ENCODE measurements at regions not wholly inside any gene's neighbourhood (a gene's known extent, or its start where the extent isn't known, plus 50 kb on each side); places are given as distances from the start of the nearest gene placed in this dataset.

- Histone ChIP-seq H3K36me3 (replicated peaks in 1 of 2; ENCODE audit: control insufficient read depth in 1 of 2, insufficient read depth in 2 of 2, low read length in 2 of 2) (no peaks in the 10 kb centered on the region), H4K20me1 (ENCODE audit: insufficient read depth, low read length) (no peaks in the 10 kb centered on the region), H3K4me2 (ENCODE audit: low read depth, low read length) (no peak overlapping the region), H3K27me3 (ENCODE audit: control insufficient read depth in 1 of 2, insufficient read depth in 2 of 2, low read length in 2 of 2) (no peaks in the 10 kb centered on the region), H2AFZ (ENCODE audit: low read length) (no peak overlapping the region), H3K79me2 (ENCODE audit: insufficient read depth, low read length) (no peaks in the 10 kb centered on the region), H3K9me3 (ENCODE audit: low read length) (peaks cover 53% of the 10 kb centered on the region), H3K27ac (ENCODE audit: extremely low read length, insufficient read depth, low read length) (no peak overlapping the region), H3K9ac (ENCODE audit: insufficient read depth, low read depth, low read length) (no peak overlapping the region), H3K4me3 (replicated peaks in 1 of 3; ENCODE audit: insufficient read depth in 1 of 3, low read depth in 2 of 3, low read length in 3 of 3) (no peak overlapping the region), H3K4me1 (ENCODE audit: insufficient read depth, low read length) (peaks cover 5% of the 10 kb centered on the region)
- BruUV-seq (replicated peaks), result no TSS peak
- in situ Hi-C loops (cut with HindIII; ENCODE audit: extremely low pct_ligation_motif_present, low pct_unique_long_range_greater_than_20kb) (no loop called here), intact Hi-C loops (cut with micrococcal nuclease; ENCODE audit: unreplicated experiment) (no loop called here)
- ATAC-seq (no peak), FAIRE-seq (no peak), DNase-seq (ENCODE audit: low spot score) (no peak)
- CTCF ChIA-PET (ENCODE audit: low intra/inter-chr PET ratio, low total read pairs), result no interaction called here
- POLR2A ChIA-PET, result no interaction called here
- TF ChIP-seq NR2C2 (CRISPR knock-in tag; IDR thresholded peaks at IDR 0.05; ENCODE audit: borderline replicate concordance), result no peak
- no peak for TF ChIP-seq HHEX (CRISPR knock-in tag; IDR thresholded peaks at IDR 0.05)
- no peak for TF ChIP-seq ARID4A (CRISPR knock-in tag; IDR thresholded peaks at IDR 0.05; ENCODE audit: borderline replicate concordance)
- no peak for TF ChIP-seq BCL6 (CRISPR knock-in tag; IDR thresholded peaks at IDR 0.05)
- TF ChIP-seq ZNF513 (CRISPR knock-in tag; conservative IDR thresholded peaks at IDR 0.05), result no peak
- no peak for TF ChIP-seq ONECUT2 (CRISPR knock-in tag; IDR thresholded peaks at IDR 0.05)
- no peak for TF ChIP-seq ZNF781 (CRISPR knock-in tag; IDR thresholded peaks at IDR 0.05; ENCODE audit: borderline replicate concordance, not compliant biosample characterization)
- TF ChIP-seq TBL1XR1 (IDR thresholded peaks at IDR 0.05; ENCODE audit: borderline replicate concordance, low read length, partially characterized antibody), result no peak
- TF ChIP-seq CBFB (CRISPR knock-in tag; IDR thresholded peaks at IDR 0.05), result no peak
- TF ChIP-seq MYNN (CRISPR knock-in tag; IDR thresholded peaks at IDR 0.05; ENCODE audit: low read depth), result no peak
- TF ChIP-seq LRRFIP1 (CRISPR knock-in tag; conservative IDR thresholded peaks at IDR 0.05), result no peak
- no peak for TF ChIP-seq HES4 (CRISPR knock-in tag; IDR thresholded peaks at IDR 0.05; ENCODE audit: borderline replicate concordance)
- no peak for TF ChIP-seq TMF1 (CRISPR knock-in tag; IDR thresholded peaks at IDR 0.05; ENCODE audit: low read depth)
- TF ChIP-seq IKZF5 (CRISPR knock-in tag; IDR thresholded peaks at IDR 0.05), result no peak
These were observed 72.7 kb upstream of the CHRNA7 start for GRCh38 chr15:31957581-31957980.

All from HepG2 (cell line).